Stimulated activated naive CD4-positive, alpha-beta T cell (primary cell): ENCODE measurements at regions not wholly inside any gene's neighbourhood (a gene's known extent, or its start where the extent isn't known, plus 50 kb on each side); places are given as distances from the start of the nearest gene placed in this dataset.

ENCODE experiments used
- DNase-seq, 6 experiments: peaks; one replicate each; lab custom pipeline; 2025; lab: John Stamatoyannopoulos, UW

DNA sequence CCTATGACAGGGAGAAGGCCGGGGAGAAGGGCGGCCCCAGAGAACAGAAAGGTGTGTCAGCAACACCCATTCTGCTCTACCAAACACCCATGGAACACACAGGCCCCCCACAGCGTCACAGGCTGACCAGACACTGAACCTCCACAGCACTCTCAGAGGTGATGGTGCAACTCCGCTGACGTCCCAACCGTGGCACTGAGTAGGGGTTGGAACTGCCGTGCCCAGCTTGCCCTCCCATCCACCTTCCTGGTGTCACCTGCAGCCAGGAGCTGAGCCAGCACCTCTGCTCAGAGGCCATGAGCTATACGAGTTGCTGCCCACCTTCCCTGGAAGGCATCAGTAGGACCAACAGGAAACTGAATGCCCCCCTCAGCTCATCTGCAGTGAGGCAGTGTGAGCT lies 412.9 kb upstream of the SALL3 start:
- DNase-seq = no peak

DNA sequence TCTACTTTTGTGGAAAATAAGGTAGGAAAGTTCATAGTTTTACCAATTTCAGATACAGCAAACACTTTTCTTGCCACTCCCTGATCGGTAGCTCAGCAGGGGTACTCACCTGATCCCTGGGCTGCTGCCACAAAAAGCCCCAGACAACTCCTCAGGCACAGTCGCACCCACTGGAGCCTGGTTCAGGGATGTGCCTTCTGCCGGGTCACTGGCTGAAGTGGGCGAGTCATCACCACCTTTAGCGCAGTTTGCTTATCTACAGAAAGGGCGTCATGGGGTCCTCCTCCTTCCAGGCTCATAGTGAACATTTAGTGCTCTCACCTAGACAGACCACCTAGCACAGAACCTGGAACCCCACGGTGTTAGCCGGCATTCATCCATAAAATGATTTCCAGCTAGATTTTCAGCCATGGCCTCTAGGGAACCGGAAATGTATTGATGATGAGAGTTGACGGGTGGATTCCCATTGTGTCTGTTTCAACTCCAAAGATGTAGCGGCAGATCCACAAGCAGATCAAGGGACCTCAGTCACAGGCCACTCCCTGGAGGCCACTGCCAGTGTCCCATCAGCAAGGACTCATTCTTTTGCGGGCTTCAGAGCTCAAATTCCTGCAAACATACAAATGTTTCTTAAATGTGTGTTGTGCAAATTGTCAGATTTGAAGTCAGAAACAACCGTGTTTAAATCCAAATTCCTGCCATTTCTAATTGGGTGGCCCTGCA lies 408.4 kb upstream of the SALL3 start:
- DNase-seq = no peak

DNA sequence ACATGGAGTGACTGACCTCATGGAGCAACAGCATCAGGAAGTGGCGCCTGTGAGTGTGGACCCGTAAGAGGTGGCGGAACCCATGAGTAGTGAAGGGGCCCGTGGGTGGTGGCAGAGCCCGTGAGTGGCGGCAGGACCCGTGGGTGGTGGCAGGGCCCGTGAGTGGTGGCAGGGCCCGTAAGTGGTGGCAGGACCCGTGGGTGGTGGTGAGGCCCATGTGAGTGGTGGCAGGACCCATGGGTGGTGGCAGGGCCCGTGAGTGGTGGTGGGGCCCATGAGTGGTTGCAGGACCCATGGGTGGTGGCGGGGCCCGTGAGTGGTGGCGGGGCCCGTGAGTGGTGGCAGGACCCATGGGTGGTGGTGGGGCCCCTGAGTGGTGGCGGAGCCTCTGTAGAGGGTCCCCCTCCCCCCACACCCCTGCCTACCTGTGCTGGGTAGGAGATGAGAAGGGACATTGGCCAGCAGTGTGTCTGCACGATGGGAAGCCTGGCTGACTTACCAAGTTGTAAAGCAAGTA lies 407.7 kb upstream of the SALL3 start:
- no peak for DNase-seq

DNA sequence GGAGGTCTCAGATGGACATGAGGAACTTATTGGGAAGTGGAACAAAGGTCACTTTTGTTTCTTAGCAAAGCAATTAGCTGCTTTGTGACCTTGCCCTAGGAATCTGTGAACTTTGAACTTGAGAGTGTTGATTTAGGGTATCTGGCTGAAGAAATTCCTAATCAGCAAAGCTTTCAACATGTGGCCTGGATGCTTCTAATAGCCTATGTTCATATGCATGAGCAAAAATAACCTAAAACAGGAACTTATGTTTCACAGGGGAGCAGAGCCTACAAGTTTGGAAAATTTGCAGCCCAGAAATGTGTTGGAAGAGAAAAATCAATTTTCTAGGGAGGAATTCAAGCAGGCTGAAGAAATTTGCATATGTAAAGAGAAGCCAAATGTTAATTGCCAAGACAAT lies 405.8 kb upstream of the SALL3 start:
- no peak for DNase-seq

DNA sequence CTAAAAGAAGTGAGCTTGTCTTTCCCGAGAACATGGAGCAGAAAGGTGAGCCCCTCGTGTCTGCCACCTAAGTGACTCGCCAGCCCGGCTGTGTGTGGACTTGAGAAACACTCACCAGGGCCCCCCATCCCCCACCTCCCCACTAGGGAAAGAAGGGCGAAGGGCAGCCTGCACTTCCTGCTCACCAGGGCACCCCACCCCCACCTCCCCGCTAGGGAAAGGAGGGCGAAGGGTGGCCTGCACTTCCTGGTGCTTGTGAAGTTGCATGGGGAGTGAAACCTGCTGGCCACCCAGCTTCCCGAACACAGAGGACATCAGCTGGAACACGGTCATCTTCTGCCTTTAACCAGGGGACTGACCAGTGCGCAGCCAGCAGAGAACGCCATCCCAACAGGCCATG lies 402.7 kb upstream of the SALL3 start:
- no peak for DNase-seq

DNA sequence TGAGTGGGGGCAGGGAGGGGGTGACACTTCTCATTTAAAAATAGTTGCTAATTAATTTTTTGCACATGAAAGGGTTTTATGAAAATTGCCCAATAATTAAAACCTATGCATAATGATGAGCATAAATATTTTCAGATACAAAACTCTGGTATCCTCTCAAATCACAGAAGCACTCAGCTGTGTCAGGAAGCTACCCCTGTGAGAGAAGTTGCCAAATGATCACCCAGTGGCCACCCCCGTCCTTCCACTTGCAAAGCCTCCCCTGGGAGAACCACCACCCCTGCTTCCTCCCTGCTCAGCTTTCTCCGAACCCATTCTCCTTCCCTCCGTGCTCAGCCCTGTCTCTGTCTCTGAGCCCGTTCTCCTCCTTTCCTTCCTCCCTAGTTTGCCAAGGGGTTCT lies 400.2 kb upstream of the SALL3 start:
- no peak for DNase-seq

DNA sequence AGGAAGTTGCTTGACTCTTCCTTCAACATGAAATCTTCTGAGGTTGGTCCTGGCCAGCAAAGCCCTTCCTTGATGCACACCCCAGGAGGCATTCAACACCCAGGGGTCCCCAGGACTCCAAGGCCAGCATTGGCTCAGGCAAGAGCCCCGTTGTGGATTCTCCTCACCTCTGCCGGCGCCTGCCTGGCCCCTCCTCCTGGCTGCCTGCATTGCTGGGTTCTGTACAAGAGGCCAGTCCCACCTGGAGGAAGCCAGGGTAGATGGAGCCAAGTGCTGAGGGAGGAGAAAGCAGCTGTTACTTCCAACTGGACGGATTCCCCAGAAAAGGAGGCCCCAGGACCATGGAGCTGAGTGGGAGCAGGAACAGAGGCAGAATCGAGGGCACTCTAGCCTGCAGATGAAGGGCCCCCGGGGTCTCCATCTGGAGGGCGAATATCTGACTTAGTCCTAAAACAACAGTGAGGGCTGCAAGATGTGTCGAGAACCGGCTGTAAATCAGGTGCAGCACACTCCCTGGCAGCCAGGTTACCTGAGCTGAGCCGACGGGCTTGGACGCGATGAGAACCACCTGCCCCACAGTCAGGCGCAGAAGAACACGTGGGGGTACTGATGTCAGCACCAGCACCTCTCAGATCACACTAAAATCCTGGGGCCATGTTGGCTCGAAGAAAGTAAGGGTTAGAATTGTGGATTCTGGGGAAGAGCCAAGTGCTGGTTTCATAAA lies 399.6 kb upstream of the SALL3 start:
- DNase-seq = no peak

DNA sequence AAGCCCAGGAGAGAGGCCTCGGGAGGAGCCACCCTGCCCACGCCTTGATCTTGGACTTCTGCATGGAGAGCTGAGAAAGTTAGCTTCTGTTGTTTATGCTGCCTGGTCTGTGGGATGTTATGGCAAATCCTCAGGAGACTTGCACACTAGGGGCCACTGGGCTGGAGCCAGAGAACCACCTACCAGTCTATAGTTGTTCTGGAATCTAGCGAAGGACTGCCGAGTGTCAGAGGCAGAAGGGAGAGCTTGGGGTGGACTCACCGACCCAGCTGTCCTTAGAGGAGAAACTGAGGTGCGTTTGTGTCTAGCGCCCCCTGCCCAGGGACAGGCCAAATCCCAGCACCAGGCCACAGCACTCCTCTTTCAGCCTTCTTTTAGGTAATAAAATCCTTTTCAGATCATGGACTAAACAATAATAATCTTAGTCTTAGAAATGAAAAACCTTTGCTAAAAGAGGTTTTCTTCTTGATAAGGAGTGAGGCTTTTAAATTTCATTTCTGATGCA lies 398.7 kb upstream of the SALL3 start:
- DNase-seq = no peak

DNA sequence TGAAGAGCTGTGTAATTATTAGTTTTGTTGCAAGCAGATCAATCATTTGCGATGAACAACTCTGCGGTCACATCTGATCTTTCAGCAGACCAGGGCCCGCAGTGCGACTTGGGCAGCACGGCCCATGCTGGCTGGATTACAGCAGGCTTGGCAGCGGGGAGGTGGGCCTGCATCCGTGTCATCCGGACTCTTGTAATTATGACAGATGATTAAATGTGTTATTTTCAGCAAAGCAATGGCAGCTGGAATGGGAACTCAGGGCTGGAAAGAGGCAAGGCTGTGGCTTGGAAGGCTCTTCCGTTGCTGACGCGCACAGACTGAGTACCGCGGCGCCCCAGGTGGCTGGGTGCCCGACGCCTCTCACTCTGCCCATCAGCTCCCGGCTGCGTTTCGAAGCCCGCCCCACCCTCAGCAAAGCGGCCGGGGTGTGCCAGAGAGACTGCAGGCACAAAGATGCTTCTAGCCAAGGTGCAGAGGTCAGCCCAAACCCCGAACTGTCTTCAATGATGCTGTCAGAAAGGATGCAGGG lies 397.4 kb upstream of the SALL3 start:
- no peak for DNase-seq

DNA sequence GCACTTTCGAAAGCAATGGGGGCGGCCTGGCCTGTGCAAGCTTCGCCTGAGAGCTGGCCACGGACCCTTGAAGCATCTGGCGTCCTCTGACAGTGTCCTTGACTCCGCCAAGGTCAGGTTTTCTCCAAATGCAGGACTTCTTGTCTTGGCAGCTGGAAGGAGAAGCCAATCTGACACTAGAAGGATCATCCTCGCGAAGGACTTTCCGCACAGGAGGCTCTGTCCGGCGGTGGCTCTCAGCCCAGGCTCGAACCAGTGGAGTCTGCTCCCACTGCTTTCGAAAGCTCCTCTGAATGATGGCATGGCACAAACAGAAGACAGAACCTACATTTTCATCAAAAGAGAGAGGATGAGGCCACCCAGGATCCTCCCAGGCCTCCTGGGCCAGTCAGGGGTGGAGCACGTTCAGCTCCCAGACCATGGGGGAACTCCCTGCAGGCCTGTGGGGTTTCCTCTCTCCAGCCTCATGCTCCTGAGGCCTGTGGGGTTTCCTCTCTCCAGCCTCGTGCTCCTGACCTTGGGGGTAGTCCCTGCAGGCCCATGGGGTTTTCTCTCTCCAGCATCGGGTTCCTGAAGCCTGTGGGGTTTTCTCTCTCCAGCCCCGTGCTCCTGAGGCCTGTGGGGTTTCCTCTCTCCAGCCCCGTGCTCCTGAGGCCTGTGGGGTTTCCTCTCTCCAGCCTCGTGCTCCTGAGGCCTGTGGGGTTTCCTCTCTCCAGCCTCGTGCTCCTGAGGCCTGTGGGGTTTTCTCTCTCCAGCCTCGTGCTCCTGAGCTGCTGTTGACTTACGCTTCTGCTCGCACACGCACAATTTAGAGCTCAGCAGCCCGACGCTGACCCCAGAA lies 396.5 kb upstream of the SALL3 start:
- DNase-seq = no peak

DNA sequence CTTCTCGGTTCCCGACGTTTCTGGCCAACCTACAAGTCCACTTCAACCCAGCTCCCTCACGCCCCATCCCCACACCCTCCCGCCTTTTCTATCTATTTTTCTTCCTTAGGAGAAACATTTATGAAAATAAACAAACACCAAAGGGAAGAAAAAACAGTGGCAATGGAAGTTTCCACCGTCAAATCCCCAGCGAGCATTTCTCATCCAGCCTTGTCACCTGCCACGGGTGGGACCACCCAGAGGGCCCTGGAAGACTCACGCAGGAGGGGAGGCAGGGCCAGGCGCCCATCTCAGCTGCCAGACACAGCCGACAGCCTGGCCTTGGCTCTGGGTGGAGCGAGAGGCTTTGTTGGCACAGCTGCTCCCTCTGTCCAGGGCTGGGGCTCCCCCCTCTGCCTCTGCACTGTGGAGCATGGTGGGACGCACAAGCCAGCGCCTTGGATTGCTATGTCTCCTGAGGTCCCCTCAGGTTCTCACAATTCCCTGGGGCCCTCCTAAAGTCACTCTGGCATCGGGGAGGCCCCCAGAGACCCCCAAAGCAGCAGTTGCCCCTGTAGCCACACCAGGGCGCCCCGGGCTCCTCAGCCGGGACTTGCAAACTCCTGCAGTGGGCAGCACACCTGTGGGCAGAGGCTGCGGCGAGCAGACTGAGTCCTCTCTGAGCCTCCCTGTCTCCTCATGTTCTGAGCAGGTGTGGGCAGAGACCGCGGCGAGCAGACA lies 395.7 kb upstream of the SALL3 start:
- DNase-seq = no peak

DNA sequence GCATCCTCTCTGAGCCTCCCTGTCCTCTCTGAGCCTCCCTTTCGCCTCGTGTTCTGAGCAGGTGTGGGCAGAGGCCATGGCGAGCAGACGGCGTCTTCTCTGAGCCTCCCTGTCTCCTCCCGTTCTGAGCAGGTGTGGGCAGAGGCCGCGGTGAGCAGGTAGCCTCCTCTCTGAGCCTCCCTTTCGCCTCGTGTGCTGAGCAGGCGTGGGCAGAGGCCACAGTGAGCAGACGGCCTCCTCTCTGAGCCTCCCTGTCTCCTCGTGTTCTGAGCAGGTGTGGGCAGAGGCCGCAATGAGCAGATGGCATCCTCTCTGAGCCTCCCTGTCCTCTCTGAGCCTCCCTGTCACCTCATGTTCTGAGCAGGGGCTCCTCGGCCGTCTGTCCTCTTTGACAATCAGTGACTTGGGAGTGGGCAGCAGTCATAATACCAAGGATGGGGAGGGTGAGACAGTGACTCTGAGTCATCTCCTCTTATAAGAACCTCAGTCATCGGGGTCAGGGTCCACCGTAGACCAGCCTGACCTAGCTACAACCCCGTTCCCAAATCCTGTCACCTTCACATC lies 395.1 kb upstream of the SALL3 start:
- no peak for DNase-seq

DNA sequence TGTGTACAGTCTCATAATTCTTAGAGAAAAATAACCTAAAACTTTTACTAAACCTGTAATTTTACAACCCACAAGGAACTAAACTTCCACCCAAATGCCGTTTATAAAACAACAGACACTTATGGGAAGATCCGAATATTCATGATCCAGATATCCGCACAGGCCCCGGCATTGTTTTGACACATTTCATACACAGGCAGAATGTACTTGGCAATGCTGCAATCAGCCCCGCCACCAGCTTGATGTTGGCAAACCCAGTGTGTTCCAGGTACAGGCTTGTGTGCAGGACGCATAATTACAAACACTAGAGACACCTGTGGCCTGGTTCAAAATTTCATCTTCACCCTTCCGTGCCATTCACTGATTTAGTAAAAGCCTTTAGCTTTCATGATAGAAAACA lies 393.0 kb upstream of the SALL3 start:
- DNase-seq = no peak

DNA sequence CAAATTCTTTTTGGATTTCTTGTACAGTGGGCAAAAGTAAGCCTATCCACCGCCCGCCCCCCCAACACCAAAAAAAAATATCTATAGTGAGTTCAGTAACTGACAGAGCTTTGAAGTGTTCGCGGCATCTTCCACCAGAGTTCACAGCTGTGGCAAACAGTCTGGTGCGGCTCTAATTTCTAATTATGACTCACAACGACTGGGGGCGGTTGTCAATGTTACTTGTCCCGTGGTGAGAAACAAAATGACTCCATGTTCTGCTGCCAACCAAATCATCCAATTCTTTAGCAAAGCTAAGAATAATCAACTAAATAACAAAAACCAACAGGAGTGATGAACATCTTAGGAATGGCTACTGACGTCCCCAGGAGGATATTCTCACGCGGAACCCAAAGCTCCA lies 392.5 kb upstream of the SALL3 start:
- DNase-seq = no peak

DNA sequence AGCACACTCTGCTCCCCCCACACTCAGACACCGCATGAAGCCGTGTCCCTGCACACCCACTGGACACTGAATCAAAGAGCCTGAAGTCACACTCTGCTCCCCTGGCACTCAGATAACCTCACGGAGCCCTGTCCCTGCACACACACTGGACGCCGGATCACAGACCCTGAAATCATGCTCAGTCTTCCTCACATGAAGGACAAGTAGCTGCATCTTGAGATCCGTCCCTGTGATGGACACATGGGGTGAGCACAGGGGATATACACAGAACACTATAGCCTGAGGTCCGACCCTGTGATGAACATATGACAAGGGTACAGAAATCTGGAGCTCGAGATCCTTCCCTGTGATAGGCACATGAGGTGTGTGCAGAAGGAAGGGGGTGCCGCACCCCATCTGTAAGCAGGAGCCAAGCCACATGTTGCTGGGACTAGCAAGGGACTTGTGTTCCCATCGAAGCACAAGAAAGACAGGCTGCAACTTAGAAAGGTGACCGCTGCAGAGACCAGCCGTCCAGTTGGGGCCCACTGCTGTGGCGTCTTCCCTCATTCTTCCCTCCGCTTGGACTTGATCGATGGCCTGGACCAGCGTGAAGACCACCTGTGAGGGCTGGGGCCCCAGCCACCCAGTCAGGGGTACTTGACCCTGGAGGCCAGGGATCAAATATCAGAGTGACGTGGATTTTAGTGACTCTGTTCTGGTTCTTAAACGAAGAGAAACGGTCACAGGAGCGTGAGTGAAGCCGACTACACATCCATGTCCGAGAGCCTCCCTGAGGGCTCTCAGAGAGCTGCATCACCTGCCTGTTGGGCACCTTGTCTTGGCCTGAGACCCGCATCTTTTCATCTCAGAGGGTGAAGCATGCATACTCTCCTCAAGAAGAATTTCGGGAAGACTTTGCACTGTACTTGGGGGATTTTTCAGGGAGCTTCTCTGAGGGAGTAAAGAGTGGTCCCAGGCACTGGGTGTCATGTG lies 391.7 kb upstream of the SALL3 start:
- no peak for DNase-seq

DNA sequence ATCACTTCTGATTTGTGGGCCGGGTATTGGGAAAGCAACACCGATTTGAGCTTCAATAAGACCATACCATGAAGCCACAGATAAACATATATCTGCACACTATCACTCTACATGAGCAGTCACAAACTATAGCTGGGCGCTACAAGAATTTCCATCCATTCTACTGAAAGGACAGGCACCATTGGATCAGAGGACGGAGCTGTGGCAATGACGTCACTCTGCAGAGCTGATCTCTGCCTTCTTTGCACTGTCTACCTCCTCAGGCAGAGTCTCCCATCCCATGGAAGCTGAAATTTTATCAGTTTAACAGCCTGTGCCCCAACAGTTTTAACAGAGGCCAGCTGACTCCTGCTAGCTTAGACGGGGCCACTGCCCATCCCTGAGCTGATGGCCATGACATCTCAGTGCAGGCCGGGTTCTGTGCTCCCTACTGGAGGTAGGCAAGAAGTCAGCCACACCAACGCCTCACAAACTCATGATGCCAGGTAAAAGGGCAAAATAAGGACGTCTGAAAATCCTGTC lies 389.6 kb upstream of the SALL3 start:
- DNase-seq = no peak

DNA sequence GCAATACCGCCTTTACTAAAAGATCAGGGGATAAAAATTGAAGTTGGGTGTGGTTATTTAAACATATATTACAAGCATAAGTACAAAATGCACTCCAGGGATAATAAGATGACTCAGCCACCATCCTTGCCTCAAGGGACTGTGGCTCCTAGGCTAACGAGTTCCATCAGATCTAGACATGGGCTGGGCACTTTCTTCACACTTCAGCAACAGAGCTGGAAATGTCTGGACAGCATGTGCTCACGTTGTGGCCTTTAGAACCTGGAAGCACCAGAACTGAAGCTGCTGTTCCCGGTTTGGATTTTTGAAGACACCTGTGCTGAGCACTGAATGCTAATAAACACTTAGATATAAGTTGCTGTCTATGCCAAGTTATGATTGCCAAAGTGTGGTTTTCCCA lies 384.2 kb upstream of the SALL3 start:
- no peak for DNase-seq

DNA sequence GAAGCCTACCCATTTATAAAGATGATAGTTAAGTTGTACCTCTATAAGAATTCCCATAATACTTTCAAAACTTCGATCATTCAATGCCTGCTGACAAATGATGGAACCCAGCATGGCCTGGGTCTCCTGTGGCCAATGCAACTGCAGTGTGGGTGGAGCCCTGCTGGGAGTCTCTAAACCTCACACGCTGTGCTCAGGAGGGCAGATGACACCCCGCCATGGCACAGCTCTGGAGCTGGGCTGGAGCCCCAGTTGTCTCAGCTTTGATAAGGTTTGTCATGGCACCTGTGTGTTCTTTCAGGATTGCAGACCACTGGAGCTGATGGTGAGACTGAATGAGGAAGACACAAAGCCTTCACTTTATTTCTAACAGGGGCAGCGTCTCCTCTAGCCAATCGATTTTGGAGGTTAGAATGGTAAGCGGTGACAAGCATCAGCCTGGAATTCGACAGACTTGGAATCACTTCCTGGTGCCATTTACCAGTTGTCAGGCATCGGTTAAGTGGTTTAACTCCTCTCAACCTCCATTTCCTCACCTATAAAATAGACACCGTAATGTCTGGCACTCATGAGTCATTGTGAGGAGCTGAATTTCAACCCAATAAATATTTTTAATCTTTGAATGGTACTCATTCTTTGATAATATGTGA lies 383.6 kb upstream of the SALL3 start:
- DNase-seq = no peak

DNA sequence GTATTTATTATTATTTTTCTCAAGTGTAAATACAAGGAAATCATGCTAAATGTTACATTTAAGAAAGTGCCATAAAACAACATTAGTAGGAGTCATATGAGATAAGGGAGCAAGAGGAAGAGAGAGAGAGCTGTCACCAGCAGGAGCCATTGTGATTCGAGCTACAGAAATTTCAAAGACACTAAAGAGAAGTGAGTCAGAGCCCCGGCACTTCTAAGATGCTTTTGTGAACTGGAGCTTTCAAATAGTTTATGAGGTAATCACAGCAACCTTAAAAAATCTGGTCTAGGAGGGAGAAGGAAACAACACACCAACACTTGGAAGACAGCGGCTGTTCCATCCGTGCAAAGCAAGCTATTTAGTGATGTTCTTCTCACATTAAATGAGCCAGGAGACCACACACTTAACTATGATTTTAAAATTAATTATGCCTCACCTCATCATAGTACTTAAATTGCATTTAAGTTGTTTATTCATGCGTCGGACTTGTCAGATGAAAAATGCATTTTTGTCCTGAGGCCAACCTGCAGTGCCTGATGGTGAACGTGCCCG lies 382.7 kb upstream of the SALL3 start:
- DNase-seq = no peak
